Endothelial cell of umbilical vein (primary cell): ENCODE measurements at regions not wholly inside any gene's neighbourhood (a gene's known extent, or its start where the extent isn't known, plus 50 kb on each side); places are given as distances from the start of the nearest gene placed in this dataset.

Experiments used
- BruUV-seq: library from RNA; stranded (reverse); fragments of 400-500 nt; replicated peaks from 2 replicates; lab custom pipeline; 2021; lab: Mats Ljungman, UMichigan
- CTCF ChIA-PET: fragments of 300-600, 350-600 bp; sonication (Branson Sonifier 250); formaldehyde crosslinking; loops from one replicate; lab custom pipeline; 2021; ENCODE audit warnings: antibody characterized with exemption, inconsistent platforms; lab: Charles Lee
- POLR2A ChIA-PET: fragments of 300-600, 350-600 bp; sonication (Branson Sonifier 250); formaldehyde crosslinking; loops from one replicate; lab custom pipeline; 2021; ENCODE audit warnings: antibody characterized with exemption, inconsistent platforms; lab: Charles Lee
- DNase-seq: peaks from one replicate; pipeline ENCODE4 v3.0.0-alpha.2; 2011; ENCODE audit warnings: low read depth, low spot score
- FAIRE-seq: peaks from 2 replicates; lab custom pipeline; 2011; peaks lifted over from hg19 to GRCh38; lab: Jason Lieb, UNC
- H2AFZ ChIP-seq: 2 replicates; pipeline ENCODE4 v1.6.0; 2012; ENCODE audit warnings: low read depth, low read length, control low read depth, inconsistent platforms
- H3K27ac ChIP-seq: 2 replicates; pipeline ENCODE4 v1.5.1; 2011; ENCODE audit warnings: low read depth, mild to moderate bottlenecking, control low read depth, low read length, moderate library complexity; ENCODE audit not compliant: insufficient read depth
- H3K27me3 ChIP-seq, 2 experiments: 2 replicates each; pipeline versions ENCODE4 v1.6.0 to v1.6.1; 2011; ENCODE audit warnings: low read length in 2 of 2, mixed read lengths in 1 of 2; ENCODE audit not compliant: control insufficient read depth in 2 of 2, insufficient read depth in 2 of 2
- H3K36me3 ChIP-seq, 2 experiments: 2 replicates in 1 of 2; 3 replicates in 1 of 2; pipeline ENCODE4 v1.5.1; 2011; ENCODE audit warnings: low read length in 2 of 2, mild to moderate bottlenecking in 1 of 2, moderate library complexity in 1 of 2; ENCODE audit not compliant: control insufficient read depth in 2 of 2, insufficient read depth in 2 of 2; ENCODE audit errors: extremely low read depth in 1 of 2
- H3K4me1 ChIP-seq: 3 replicates; pipeline ENCODE4 v1.5.1; 2011; ENCODE audit warnings: mild to moderate bottlenecking, low read length; ENCODE audit not compliant: control insufficient read depth, insufficient read depth; ENCODE audit errors: extremely low read depth
- H3K4me2 ChIP-seq: 2 replicates; pipeline ENCODE4 v1.6.1; 2011; ENCODE audit warnings: low read length, control low read depth, mixed read lengths; ENCODE audit not compliant: insufficient read depth
- H3K4me3 ChIP-seq, 3 experiments: fragments of 200-600 bp in 1 of 3; sonication (generic), shearing (Covaris generic) in 1 of 3; replicated peaks in 1 of 3; 2 replicates each; pipeline ENCODE4 v1.5.1; 2011 to 2016; ENCODE audit warnings: control low read depth in 3 of 3, low read length in 3 of 3, mild to moderate bottlenecking in 2 of 3, inconsistent platforms in 1 of 3, low read depth in 1 of 3, moderate library complexity in 1 of 3; ENCODE audit not compliant: insufficient read depth in 1 of 3
- H3K79me2 ChIP-seq: 2 replicates; pipeline ENCODE4 v1.6.0; 2012; ENCODE audit warnings: low read length, inconsistent platforms; ENCODE audit not compliant: control insufficient read depth, insufficient read depth
- H3K9ac ChIP-seq: replicated peaks from 2 replicates; pipeline ENCODE3; 2011; ENCODE audit warnings: low read length, control low read depth; ENCODE audit not compliant: insufficient read depth; ENCODE audit errors: extremely low read depth
- H3K9me1 ChIP-seq: replicated peaks from 3 replicates; pipeline ENCODE4 v1.6.0; 2011; ENCODE audit warnings: mild to moderate bottlenecking, low read length; ENCODE audit not compliant: control insufficient read depth, insufficient read depth; ENCODE audit errors: extremely low read depth
- H3K9me3 ChIP-seq: replicated peaks from 2 replicates; pipeline ENCODE4 v1.5.1; 2012; ENCODE audit warnings: low read length, inconsistent platforms; ENCODE audit not compliant: control insufficient read depth, insufficient read depth
- H4K20me1 ChIP-seq: replicated peaks from 2 replicates; pipeline ENCODE3; 2011; ENCODE audit warnings: mild to moderate bottlenecking, low read length; ENCODE audit not compliant: control insufficient read depth, insufficient read depth; ENCODE audit errors: extremely low read depth
- EZH2 ChIP-seq: IDR thresholded peaks from 2 replicates; pipeline ENCODE4 v1.6.1; 2012; ENCODE audit warnings: borderline replicate concordance, low read depth, mild to moderate bottlenecking, moderate library complexity, low read length, inconsistent platforms; ENCODE audit not compliant: severe bottlenecking
- FOS ChIP-seq: IDR thresholded peaks from 2 replicates; pipeline ENCODE4 v1.6.1; 2011; ENCODE audit warnings: mild to moderate bottlenecking, low read length, moderate library complexity, borderline replicate concordance; ENCODE audit not compliant: insufficient read depth
- GATA2 ChIP-seq: IDR thresholded peaks from 2 replicates; pipeline ENCODE4 v1.7.0; 2011; ENCODE audit warnings: low read depth, mild to moderate bottlenecking, moderate library complexity, mixed read lengths, low read length; ENCODE audit not compliant: insufficient read length, insufficient read depth
- JUN ChIP-seq: IDR thresholded peaks from 2 replicates; pipeline ENCODE4 v1.6.1; 2011; ENCODE audit warnings: borderline replicate concordance, low read depth; ENCODE audit not compliant: insufficient read length, insufficient read depth
- MYC ChIP-seq: IDR thresholded peaks from one replicate; pipeline ENCODE4 v1.6.1; 2011; ENCODE audit warnings: mild to moderate bottlenecking, low read depth, low read length
- POLR2A ChIP-seq: IDR thresholded peaks from 2 replicates; pipeline ENCODE4 v1.6.1; 2012; ENCODE audit warnings: low read depth, mild to moderate bottlenecking, control low read depth, low read length
- POLR2AphosphoS5 ChIP-seq: IDR thresholded peaks from 2 replicates; pipeline ENCODE4 v1.6.1; 2012; ENCODE audit warnings: low read depth, mild to moderate bottlenecking, control low read depth, low read length, moderate library complexity; ENCODE audit not compliant: insufficient read depth
- dilution Hi-C: fragments of 300-500 bp; cut with MboI; formaldehyde crosslinking; loops from one replicate; pipeline ENCODE4 v1.15.0; 2019; ENCODE audit warnings: low sequenced_read_pairs; ENCODE audit not compliant: extremely low pct_ligation_motif_present
- intact Hi-C: fragments of 100-400 bp; cut with micrococcal nuclease; formaldehyde crosslinking; loops from one replicate; pipeline ENCODE4 v1.10.0; 2022
- TF ChIP-seq, protein P1 (sequence below), 2 donors: IDR thresholded peaks; 1 replicate in 1 of 2; 2 replicates in 1 of 2; pipeline ENCODE4 v1.5.1; 2011; ENCODE audit warnings: low read length in 2 of 2, mild to moderate bottlenecking in 2 of 2, moderate library complexity in 2 of 2, control low read depth in 1 of 2, inconsistent platforms in 1 of 2, low read depth in 1 of 2; ENCODE audit not compliant: insufficient read depth in 1 of 2; ENCODE audit errors: extremely low read depth in 1 of 2
- TF ChIP-seq, protein P2 (sequence below): IDR thresholded peaks from 2 replicates; pipeline ENCODE4 v1.6.1; 2011; ENCODE audit not compliant: insufficient read depth, insufficient read length

DNA sequence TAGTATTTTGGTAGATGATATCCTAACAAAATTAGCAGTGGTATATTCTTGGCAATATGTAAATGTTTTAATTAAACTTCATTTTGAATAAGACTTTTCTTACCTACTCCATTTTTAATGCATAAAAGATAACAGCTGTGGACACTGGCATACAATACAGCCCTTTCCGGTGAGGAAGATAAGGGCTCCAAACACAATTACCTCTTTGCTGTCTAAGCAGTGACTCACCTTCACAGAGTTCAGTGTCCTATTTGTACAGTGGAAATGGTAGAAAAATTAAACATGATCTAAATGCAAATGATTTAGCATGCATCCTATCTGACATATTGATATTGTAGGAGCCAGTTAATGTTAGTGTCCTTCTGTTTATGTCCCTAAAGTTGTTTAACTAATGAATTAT is 969.4 kb downstream of the PLOD2 start:
- Histone ChIP-seq H3K27ac (peak overlapping the region; percentile 34), H3K9me1 (no peaks in the 10 kb centered on the region), H3K9me3 (no peaks in the 10 kb centered on the region), H3K36me3 (no peaks in the 10 kb centered on the region), H3K79me2 (no peaks in the 10 kb centered on the region), H3K4me1 (peaks cover 13% of the 10 kb centered on the region), H3K4me3 (no peak overlapping the region), H3K27me3 (no peaks in the 10 kb centered on the region), H3K9ac (no peak overlapping the region), H3K4me2 (peak overlapping the region; percentile 49), H4K20me1 (no peaks in the 10 kb centered on the region), H2AFZ (no peak overlapping the region)
- DNase-seq = peak; percentile 71
- TF ChIP-seq, protein P1, sequence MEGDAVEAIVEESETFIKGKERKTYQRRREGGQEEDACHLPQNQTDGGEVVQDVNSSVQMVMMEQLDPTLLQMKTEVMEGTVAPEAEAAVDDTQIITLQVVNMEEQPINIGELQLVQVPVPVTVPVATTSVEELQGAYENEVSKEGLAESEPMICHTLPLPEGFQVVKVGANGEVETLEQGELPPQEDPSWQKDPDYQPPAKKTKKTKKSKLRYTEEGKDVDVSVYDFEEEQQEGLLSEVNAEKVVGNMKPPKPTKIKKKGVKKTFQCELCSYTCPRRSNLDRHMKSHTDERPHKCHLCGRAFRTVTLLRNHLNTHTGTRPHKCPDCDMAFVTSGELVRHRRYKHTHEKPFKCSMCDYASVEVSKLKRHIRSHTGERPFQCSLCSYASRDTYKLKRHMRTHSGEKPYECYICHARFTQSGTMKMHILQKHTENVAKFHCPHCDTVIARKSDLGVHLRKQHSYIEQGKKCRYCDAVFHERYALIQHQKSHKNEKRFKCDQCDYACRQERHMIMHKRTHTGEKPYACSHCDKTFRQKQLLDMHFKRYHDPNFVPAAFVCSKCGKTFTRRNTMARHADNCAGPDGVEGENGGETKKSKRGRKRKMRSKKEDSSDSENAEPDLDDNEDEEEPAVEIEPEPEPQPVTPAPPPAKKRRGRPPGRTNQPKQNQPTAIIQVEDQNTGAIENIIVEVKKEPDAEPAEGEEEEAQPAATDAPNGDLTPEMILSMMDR (IDR thresholded peaks at IDR 0.05; ENCODE audit: extremely low read depth in 1 of 2, insufficient read depth in 1 of 2, low read depth in 1 of 2, low read length in 2 of 2) = no peak
- TF ChIP-seq FOS (peak; percentile 90), POLR2AphosphoS5 (peak; percentile 47), JUN (peak; percentile 77), EZH2 (no peak), MYC (no peak), GATA2 (peak; percentile 81), POLR2A (no peak)
- TF ChIP-seq, protein P2, sequence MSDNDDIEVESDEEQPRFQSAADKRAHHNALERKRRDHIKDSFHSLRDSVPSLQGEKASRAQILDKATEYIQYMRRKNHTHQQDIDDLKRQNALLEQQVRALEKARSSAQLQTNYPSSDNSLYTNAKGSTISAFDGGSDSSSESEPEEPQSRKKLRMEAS = no peak
- BruUV-seq = no TSS peak
- intact Hi-C loops = no loop called here
- POLR2A ChIA-PET = no interaction called here
- dilution Hi-C loops = no loop called here
- peak; percentile 85 for FAIRE-seq
- CTCF ChIA-PET = interaction anchor here (1.7 kb wide), 1 partner anchor 9 kb away, joined by 7 read pairs; no protein-coding TSS in a partner anchor
